ENCODE measurements at regions not wholly inside any gene's neighbourhood (a gene's known extent, or its start where the extent isn't known, plus 50 kb on each side); places are given as distances from the start of the nearest gene placed in this dataset.
A peak's percentile ranks its signal among the peaks of the same experiment; 100 is the strongest.

DNA sequence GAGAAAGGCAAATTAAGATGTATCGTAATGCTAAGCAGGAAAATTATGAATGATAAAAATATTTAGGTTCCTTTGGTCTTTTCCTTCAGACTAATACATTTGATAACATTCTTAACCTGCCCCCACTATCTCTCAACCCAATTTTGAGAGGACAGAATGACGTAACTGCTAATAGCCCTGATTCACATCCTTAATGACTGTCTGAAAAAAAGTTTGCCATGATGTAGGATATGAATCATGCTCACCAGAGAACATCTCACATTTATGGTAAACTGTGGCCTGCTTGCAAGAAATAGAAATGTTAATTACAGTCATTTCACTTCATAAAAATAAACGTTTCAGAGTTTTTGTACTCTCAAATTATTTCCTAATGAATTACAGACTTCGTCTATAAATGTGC is 128.0 kb upstream of the VEGFC start:
- DNase-seq (ENCODE audit: extremely low read depth, low read depth): peak; percentile 27
- no peak overlapping the region for H3K4me3 ChIP-seq (replicated peaks; ENCODE audit: low read depth, low read length)
- TF ChIP-seq, protein P1, sequence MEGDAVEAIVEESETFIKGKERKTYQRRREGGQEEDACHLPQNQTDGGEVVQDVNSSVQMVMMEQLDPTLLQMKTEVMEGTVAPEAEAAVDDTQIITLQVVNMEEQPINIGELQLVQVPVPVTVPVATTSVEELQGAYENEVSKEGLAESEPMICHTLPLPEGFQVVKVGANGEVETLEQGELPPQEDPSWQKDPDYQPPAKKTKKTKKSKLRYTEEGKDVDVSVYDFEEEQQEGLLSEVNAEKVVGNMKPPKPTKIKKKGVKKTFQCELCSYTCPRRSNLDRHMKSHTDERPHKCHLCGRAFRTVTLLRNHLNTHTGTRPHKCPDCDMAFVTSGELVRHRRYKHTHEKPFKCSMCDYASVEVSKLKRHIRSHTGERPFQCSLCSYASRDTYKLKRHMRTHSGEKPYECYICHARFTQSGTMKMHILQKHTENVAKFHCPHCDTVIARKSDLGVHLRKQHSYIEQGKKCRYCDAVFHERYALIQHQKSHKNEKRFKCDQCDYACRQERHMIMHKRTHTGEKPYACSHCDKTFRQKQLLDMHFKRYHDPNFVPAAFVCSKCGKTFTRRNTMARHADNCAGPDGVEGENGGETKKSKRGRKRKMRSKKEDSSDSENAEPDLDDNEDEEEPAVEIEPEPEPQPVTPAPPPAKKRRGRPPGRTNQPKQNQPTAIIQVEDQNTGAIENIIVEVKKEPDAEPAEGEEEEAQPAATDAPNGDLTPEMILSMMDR (IDR thresholded peaks at IDR 0.05; ENCODE audit: low read depth, low read length, missing control alignments): no peak

DNA sequence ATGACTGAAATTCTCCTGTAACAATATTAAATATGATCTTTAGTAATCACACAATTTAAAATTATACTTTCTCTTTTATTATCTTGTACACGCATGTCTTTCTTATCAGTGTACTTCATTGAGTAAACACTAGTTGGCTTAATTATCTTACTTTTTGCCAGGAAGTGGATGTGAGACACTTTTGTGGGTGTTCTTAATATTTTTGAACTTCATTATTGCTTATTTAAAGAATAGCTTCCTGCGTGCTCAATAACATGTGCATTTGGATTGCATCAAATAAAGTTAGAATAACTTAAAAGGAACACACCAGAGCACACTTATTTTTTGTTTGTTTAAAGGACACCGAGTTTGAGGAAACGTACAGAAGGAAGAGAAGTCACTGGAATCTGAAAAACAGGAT is 128.5 kb upstream of the VEGFC start:
- no peak for DNase-seq (ENCODE audit: extremely low read depth, low read depth)
- TF ChIP-seq, protein P1 (IDR thresholded peaks at IDR 0.05; ENCODE audit: low read depth, low read length, missing control alignments): no peak
- H3K4me3 ChIP-seq (replicated peaks; ENCODE audit: low read depth, low read length): no peak overlapping the region

DNA sequence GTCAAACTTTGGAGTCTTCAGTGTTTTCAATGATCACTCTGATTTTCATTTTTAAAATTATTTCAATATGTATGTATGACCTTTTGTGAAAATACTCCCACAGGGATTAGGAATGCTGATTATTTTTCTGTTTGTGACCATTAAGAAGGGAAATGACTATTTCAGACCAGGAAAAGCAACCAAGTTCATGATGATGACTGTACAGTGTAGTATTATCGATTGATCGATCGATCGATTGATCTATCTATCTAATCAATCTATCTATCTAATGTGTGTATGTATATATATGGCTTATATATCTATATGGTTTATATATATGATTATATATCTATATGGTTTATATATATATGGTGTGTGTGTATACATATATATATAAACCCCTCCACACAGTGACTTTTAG is 131.5 kb upstream of the VEGFC start:
- DNase-seq (ENCODE audit: extremely low read depth, low read depth): no peak
- no peak overlapping the region for H3K4me3 ChIP-seq (replicated peaks; ENCODE audit: low read depth, low read length)
- TF ChIP-seq, protein P1 (IDR thresholded peaks at IDR 0.05; ENCODE audit: low read depth, low read length, missing control alignments): no peak

DNA sequence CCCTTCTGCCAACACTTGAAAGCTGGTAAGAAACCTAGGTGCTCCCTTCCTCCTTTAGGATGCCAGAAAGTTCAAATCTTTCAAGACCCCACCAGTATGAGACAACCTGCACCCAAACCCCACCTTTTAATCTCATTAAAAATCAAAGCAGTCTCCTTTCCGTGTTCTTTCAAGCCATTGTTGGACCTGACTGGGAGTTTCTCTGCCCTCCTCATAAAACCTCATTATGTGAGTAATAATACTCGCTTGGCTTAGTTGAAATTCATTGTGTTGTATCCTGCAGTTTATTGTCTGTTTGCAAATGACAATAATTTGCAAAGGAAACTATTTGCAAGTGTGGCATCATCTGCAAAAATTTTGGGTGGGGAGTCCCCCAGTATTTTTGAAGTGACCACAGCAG is 133.2 kb upstream of the VEGFC start:
- TF ChIP-seq, protein P1 (IDR thresholded peaks at IDR 0.05; ENCODE audit: low read depth, low read length, missing control alignments): no peak
- DNase-seq (ENCODE audit: extremely low read depth, low read depth): no peak
- H3K4me3 ChIP-seq (replicated peaks; ENCODE audit: low read depth, low read length): no peak overlapping the region

DNA sequence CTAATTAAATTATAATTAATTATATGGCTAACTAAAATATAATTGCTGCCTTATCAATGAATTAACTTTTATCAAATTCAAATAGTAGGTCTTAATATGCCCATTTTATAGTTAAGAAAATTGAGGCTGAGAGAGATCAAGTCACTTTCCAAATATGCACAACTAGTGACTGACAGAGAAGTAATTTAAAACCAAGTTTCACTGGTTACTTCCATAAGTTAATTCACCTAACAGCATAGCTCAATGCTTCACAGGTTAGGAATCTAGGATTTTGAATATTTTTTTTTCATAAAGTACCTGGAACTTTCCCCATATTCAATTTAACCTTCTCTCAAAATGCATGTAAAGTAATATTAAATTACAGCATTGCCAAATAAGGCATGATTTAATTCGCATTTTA is 134.4 kb upstream of the VEGFC start:
- TF ChIP-seq, protein P1 (IDR thresholded peaks at IDR 0.05; ENCODE audit: low read depth, low read length, missing control alignments): no peak
- no peak overlapping the region for H3K4me3 ChIP-seq (replicated peaks; ENCODE audit: low read depth, low read length)
- DNase-seq (ENCODE audit: extremely low read depth, low read depth): no peak

DNA sequence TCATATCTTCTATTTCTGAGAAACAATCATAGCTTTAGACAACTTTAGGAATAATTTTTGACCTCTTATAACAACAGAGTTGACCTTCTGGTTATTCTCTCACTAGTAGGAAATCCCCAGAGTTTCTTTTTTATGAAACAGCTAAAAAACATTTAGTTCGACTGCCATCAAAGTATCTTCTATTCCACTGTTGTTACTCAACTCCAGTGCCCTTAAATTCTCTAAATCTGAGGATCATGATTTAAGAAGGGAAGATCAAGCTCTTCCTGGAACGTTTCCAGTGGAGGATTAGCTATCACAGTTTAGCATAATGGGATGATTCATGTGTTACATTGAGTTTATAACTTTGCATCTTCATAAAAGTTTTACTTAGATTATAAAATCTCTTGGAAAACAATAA is 134.9 kb upstream of the VEGFC start:
- no peak overlapping the region for H3K4me3 ChIP-seq (replicated peaks; ENCODE audit: low read depth, low read length)
- DNase-seq (ENCODE audit: extremely low read depth, low read depth): peak; percentile 57
- TF ChIP-seq, protein P1 (IDR thresholded peaks at IDR 0.05; ENCODE audit: low read depth, low read length, missing control alignments): no peak

DNA sequence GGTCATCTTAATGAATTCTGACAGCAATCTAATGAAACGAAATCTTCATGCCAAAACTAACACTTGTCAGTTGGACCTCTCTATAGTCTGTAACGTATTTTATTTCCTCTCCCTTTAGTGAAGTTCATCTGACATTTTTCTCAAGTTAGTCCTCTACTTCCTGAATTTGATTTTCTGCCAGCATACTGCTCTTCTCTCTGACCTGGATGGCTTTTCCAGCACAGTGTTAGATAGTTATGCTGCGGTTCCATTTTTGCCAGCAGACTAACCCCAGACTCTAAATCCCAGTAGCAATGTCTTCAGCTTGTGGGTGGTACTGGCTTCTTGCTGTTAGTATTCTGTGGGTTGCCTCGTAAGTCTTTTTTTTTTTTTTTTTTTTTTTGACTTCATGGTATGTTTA is 146.7 kb upstream of the VEGFC start:
- TF ChIP-seq, protein P1 (IDR thresholded peaks at IDR 0.05; ENCODE audit: low read depth, low read length, missing control alignments): no peak
- no peak for DNase-seq (ENCODE audit: extremely low read depth, low read depth)
- no peak overlapping the region for H3K4me3 ChIP-seq (replicated peaks; ENCODE audit: low read depth, low read length)
